NCI-H2107 treated with DMSO at 0.1 percent for 48 hours (cell line): ENCODE measurements at regions not wholly inside any gene's neighbourhood (a gene's known extent, or its start where the extent isn't known, plus 50 kb on each side); places are given as distances from the start of the nearest gene placed in this dataset.
A peak's percentile ranks its signal among the peaks of the same experiment; 100 is the strongest.

Source experiments
- DNase-seq: peaks from one replicate; lab custom pipeline; 2025; ENCODE audit not compliant: unreplicated experiment; lab: John Stamatoyannopoulos, UW

DNA sequence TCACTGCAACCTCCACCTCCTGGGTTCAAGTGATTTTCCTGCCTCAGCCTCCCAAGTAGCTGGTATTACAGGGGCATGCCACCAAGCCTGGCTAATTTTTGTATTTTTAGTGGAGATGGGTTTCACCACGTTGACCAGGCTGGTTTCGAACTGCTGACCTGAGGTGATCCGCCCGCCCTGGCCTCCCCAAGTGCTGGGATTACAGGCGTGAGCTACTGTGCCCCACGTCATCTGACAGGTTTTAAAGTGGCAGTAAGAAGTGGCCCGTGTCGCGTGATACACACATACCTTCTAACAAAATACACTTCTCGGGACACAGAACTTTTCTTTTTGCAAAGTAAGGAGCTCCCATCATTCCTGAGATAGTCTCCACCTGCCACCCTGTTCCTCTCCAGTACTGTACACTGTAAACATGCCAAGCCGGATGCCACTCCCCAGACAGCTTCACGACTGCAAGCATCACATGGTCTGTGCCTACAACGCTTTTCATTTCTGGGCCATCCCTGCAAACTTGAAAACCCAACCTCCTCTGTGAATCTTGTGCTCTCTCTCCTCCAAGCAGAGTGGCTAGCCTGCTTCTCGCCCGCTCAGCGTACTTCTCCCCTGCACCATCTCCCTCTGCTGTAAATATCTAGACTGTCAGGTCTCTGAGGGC lies 256.3 kb upstream of the KLF14 start:
- no peak for DNase-seq

DNA sequence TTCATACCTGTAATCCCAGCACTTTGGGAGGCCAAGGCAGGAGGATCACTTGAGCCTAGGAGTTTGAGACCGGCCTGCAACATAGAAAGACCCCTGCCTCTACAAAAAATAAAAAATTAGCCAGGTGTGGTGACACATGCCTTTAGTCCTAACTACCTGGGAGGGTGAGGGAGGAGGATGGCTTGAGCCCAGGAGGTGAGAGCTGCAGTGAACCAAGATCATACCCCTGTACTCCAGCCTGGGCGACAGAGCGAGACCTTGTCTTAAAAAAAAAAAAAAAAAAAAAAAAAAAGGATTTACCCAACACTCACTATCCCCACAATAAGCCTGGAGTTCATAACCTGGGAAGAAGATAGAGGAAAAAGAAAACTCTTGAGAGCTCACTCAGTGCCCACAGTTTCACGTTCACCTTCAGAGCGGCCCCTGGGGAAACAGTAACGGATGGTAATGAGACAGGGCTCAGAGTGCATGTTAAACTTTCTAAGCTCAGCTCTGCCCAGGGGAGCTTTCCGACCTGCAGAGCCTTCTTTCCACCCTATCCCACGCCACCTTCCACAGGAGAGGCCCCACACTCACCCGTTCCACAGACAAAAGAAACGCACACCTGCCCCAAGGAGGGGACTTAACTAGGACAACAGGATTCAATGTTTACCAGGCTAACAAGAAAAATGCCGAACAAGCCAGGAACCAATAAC lies 259.8 kb upstream of the KLF14 start:
- no peak for DNase-seq

DNA sequence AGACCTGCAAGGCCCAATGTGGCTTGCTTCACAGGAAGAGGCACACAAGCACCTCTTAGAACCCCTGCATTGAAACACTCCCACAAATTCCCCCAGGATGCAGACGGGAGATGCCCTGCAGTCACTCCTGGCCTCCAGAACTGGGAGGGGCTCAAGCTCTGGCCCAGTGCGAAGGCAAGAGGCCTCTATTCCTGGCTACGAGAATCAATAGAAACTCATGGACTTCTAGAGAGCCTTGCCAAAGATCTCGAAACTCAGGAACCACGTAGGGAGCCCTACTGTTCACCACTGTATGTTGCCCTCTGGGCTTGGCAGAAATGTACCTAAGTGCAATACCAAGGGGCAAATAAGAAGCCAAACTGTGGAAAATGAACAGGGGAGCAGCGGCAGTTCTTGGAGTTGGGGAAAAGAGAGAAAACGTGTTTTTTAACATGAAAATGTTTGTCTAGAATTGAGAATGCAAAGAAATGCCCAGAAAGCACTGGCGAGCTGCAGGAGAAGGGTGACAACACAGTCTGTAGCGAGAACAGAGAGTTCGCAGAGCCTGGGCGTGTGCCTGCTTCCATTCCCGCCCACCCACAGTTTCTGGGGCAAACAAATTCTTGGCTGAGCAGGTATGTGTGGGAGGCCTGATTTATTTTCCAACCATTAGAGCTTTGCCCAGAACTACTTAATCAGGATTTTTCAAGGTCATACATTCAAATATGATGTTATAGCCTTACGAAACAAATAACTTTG lies 260.5 kb upstream of the KLF14 start:
- no peak for DNase-seq

DNA sequence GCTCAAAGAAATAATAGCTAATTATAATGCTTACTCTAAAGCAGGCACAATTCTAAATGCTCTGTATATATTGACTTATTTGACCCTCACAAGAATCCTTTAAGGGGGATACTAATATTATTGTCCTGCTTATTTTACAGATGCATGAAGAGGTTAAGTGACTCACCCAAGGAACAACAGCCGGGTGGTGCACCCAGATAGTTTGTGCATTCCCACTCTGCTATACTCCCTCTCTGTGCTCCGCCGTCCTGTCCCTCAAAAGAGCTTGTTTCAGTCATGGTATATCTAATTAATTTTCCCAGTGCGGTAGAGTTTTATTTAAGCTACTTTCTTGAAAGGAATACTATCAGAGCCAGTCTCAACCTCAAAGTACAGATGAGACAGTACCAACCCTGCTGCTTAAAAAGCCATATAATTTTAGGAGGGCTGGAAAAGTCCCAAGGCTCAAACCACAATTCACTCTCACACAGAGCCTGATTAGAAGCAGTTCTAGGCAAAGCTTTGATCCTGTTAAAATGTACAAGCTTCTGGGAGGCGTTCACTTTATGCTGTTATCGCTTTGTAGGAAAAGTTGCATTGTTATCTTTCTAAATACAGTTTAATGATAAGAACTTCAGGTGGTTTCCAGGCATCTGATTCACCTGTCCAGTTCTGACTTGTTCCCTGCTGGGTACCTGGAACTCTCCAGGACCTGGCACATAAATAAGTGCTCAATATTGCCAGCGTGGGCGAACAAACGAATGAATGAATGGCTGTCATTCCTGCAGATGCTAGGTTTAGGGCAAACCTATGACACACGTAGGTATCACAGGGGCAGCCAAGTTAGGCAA lies 261.5 kb upstream of the KLF14 start:
- no peak for DNase-seq

DNA sequence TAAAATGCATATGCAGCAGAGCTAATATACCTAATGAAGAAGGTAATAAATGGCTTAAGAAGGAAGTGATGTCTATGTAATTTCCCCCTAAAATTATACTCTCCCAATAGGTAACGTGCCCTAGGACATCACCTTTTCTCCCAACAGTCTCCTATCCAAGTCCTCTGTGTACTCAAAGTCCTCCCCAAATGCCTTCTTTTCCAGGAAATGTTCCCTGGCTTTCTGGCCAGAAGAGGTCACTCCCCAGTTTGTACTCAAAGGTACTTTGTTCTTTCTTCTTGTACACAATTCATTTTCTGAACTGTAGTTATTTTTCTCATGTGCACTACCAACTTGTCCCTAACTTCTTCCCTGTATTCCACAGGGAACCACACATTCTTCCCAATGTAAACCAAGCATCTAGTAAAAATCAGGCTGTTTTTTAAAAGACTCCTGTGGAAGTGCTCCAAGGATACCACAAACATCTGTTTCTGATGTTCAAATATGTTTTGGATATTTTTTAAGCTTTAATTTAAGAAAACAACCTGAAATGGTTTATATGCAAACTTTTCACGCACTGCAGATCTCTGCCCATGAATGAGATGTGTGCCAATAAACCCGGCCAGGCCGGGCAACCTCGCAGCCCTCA lies 262.3 kb upstream of the KLF14 start:
- DNase-seq, result no peak

DNA sequence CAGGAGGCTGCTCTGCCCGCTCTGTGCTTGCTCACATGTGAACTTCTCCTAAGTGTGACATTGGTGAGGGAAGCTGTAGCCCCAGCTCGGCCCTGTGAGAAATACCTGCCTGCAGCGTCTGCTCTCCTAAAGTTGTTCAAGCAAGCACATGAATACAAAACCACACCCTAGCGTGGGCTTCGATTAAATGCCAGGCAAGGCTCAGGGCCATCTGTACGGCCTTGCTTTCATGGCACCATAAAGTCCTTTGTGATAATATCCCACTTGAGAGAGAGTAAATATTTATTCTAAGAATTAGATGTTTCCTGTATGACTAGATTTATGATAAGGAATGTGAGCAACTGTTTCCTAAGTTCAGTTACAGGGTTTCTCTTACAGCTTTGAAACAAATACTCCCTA lies 262.8 kb upstream of the KLF14 start:
- DNase-seq, result peak; percentile 39

DNA sequence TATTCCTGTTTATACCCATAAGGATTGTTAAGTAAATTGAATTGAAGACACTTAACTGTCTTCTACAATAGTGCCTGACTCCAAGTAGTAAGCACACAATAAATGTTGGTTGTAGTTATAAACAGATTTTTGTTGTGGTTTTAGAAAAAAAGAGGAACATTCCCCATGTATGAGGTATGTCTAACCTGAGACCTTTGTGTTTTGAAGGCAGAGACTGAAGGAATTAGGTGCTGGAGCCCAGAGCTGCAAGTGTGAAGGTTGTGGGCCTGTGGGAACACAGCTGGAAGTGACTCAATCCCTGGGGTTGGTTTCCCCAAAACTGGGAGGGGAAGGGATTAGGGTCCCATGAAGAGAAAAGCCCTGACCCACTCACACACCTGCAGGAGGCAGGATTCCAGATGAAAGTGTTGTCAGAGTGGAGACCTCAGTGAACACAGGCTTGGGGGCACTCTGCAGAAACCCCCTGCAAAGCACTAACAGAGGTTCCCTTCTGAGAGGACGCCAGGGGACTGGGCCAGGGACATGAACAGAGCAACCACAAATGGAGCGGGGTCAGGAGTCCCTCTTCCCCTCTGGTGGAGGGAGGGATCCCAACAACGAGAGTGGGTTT lies 265.1 kb upstream of the KLF14 start:
- DNase-seq, result no peak

DNA sequence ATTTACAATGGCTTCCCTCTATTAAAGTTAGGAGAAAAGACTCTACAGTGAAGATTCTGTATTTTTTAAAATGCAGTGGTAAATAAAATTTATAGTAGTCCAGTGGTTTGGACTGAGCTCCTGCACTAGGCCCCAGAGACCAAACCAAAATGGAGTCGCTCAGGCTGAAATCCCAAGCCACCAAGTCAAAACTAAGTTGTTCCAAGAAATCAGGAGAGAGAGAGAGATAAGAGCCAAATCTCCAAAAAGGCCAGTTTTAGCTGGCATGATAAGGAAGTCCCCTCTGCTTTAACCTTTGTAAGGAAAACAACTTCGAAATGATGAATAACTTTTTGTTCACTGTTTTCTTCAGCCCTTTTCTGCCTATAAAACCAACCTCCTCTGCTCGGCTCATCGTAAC lies 265.9 kb upstream of the KLF14 start:
- no peak for DNase-seq

DNA sequence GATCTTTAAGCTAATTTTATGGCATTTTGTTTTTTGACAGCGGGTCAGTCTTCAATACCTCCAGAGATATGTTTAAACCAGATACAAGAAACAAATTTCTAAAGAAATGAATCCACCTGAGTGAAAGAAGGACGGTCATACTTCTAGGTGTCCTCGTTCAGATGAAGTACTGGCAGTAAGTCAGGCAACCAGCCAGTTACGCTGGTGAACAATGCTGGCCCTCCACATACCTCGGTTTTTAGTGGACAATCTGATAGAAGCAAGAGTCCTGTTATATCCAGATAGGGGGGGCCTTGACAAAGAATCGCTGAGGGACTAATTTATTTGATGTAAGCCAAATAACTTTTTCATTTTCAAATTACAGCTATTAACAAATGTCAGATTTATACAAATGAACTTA lies 266.4 kb upstream of the KLF14 start:
- DNase-seq, result no peak

DNA sequence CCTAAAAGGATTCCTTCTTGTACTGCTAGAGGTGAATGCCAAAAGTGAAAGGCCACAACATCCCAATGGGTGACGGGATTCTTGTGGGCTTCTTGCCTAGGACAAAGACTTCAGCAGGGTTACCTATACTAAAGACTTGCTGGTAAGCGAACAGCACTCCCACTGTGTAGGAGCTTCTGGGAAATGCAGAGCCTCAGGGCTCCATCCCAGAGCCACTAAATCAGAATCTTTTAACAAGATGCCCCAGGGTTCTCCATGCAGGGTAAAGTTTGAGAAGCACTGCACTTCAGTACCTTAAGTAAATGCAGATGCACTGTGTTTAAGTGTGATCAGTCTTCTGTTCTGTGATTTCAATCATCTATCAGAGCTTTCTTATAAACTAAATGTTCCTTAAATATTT lies 266.9 kb upstream of the KLF14 start:
- no peak for DNase-seq

DNA sequence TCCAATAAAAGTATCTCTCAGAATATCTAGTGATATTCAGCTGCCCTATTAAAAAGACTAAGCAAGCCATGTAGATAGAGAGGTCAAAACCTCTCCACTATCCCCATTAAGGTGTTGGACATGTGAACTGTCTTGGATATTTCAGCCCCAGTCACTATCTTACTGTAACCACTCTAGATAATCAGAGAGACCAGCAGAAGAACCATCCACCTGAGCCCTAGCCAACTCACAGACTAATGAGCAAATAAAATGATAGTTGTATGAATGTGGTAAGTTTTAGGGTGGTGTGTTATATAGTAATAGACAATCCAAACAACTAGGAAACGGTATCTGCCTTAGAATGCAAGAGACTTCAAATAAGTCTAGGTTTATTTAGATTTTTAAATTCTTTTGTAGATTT lies 268.6 kb upstream of the KLF14 start:
- no peak for DNase-seq

DNA sequence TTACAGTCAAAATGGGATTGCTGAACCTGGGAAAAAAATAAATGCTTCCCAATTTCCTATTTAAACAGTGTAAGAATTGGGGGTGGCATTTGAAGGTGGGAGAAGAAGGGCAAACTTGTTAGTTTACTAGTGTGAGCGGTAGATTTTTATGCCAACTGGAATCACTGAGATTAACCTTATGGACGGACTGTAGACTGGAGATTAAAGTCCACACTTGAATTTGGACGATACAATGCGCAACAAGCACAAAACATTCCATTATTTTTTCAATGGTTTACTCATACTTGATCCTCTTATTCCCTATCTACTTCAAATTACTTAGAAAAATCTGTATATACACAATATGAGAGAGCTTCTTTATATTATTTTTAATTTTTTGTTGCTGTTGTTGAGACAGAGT lies 269.6 kb upstream of the KLF14 start:
- no peak for DNase-seq

DNA sequence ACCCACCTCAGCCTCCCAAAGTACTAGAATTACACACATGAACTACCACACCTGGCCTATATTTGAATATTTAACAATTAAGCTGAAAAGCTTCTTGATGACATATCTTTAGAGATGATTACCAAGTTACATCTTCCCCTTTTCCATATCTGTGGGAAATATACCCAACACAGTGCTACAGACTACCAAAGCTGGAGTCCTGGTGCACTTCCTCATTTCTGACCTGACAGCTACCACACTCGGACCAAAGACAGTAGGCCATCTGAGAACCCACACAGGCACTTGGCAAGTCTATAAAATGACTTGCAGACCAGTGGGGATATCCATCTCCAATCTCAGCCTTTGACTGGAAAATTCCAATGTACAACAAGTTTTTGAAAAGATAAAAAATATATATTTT lies 270.4 kb upstream of the KLF14 start:
- no peak for DNase-seq

DNA sequence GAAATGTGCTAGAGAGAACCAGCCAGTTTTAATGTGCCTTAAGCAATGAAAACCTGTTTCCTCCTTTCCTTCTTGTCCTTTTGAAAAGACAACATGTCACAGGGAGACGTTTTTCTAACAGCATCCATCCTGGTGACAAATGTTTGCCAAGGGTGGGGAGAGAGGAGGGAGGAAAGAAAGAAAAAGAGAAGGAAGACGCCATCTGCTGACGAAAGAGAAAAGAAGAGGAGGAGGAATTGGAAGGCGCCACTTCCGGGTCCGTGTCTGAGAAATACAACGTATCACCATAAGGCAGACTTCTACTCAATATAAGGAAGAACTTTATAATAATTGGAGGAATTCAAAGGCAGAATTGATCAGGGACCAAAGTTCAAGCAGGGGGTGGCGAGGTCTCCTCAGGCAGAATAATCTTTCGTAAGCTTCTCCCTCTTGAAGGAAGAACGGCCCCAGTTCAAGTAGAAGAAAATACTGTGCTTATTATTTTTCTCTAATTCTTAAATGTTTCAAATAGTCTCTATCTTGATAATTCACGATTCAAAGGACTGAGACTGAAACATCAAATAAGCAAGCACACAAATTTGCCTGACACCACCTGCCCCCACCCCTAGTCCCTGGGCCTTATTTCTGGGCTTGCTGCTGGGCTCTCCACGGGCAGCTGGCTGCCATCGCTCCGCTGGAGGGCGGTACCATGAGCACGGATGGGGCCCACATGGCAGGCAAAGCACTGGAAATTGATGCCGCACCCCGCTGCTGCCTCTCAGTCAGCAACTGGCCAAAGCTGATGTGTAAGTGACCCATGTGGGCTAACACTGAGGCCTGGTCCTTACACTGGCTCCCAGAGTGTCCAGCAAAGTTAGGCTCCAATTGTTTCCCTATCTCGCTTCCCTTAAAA lies 273.7 kb upstream of the KLF14 start:
- peak; percentile 59 for DNase-seq

DNA sequence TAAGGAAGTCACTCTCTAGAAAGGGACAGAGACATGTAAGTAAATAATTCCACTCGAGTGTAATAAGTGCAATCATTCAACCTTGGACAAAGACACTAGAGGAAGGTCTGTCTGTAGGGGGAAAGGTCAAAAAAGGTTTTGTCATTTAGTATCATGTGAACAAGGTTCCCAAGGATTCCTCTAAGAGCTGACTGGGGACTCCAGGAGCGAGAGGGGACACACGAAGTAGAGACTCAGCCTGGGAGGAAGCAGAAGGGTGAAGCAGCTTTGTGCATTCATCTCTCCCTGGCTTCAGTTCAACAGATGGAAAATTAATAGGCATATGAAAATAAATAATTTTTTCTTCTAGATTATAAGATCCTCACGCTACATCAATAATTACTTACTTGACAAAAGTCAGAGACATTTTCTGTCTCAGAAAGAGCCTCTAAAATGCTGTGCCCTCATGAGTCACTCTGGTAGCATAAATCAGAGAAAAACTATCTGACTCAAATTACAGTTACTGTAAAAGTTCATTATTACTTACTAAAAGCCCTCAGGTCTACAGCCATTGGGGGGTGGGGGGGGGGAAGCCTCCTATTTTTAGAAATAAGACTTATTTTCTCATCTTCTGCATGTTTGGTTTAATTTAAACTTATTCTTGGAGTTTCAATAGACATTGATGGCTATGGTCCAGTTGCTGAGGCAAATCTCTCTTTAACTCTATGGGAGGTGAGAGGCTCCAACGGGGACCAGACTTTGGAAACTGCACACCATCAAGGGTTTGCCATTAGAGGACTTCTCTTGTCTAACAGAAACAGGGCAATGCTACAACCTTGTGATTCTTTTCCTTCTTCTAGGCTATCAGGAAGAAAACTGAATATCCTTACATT lies 275.1 kb upstream of the KLF14 start:
- DNase-seq, result no peak

DNA sequence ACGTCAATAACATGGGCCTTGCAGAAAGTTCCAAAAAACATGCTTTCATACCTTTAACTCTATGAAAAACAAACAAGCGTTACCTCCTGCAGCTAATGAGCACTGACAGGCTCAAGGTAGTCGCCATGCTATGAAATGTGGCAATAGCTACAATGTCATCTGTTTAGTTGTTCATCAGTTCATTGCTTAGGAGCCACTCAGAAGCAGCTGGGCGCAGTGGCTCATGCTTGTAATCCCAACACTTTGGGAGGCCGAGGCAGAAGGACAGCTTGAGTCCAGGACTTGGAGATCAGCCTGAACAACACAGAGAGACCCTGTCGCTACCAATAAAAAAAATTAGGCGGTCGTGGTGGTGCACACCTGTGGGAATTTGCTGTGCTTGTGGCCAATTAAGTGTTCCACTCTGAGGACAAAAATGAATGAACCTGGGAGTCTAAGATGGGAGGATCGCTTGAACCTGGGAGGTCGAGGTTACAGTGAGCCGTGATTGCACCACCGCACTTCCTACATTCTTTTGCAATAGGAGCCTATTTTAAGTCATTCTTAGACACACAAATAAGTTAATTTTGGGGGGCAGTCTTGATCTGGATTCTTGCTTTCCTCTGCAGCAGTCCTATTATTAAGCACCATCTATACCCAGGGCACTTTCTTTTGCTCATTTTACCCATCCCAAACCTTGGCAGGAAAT lies 276.2 kb upstream of the KLF14 start:
- DNase-seq, result no peak

DNA sequence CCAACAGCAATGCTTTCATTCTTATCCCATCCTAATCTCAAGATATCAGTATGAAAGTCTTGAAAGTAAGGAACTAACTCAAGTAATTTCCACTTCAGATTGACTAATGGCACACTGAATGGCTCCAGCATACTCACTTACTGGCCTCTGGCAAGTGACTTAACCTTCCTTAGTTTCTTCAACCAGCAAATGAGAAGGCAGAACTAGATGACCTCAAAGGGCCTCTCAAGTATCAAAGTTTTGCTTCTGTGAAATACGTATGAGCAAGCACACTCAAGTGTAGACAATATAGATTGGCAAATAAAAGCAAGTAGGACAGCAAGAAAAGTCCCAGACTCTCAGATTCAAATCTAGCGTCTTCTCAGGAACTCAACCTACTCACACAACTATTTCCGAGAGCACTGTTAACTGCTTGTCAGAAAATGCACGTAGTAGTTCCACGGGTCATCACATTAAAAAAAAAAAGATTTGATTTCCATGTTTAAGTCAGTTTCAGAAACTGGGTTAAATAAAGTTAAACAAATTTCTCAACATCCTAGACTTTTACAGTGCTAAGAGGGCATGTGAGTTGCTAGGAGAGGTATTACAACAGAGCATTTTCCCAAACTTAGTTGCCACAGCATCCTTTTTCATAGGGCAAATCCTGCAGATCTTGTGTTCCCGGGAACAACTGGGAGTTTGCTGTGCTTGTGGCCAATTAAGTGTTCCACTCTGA lies 276.9 kb upstream of the KLF14 start:
- DNase-seq, result no peak

DNA sequence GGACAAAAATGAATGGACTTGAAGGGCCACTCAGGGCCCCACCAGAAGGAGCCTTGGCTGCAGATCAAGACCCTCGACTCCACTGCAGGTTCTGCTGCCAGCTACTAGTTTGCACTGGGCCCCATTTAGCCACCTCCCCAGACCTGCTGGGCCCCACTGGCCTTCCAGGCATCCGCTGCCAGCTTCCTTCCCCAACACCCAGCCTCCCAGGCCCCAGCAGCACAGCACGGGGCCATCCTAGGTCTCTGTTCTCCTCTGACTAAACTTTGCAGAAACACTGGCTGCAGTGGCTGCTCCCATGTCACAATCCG lies 277.4 kb upstream of the KLF14 start:
- no peak for DNase-seq
